HG03280 (cell line): ENCODE measurements at regions not wholly inside any gene's neighbourhood (a gene's known extent, or its start where the extent isn't known, plus 50 kb on each side); places are given as distances from the start of the nearest gene placed in this dataset.
"Not testable (repeated sequence)": the region's sequence is repeated elsewhere in the genome, so short reads cannot be mapped to it uniquely, and the experiment has no call there.

Experiments used
- ATAC-seq: cut with Tn5 transposase; IDR thresholded peaks from one replicate; pipeline ENCODE4 v1.9.1; 2021; ENCODE audit warnings: mild to moderate bottlenecking, moderate library complexity; ENCODE audit not compliant: unreplicated experiment

DNA sequence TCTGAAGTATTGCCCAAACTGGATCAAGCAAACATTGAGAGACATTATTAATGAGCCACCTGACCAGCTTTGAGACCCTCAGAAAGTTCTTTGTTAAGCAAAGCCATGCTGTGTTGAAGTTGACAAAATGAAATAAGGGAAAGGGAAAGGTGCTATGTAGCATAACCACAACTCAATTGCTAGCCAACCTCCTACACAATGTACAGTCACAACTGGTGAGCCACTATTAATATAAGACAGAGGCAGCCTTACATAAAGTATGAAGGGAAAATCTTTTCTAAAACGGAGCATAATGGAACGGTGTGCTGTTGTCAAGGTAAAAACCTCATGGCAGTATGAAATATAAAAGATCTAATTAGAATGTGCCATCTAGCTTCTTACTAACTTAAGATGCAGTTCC is 375.8 kb upstream of the ST8SIA4 start:
- ATAC-seq: no peak

DNA sequence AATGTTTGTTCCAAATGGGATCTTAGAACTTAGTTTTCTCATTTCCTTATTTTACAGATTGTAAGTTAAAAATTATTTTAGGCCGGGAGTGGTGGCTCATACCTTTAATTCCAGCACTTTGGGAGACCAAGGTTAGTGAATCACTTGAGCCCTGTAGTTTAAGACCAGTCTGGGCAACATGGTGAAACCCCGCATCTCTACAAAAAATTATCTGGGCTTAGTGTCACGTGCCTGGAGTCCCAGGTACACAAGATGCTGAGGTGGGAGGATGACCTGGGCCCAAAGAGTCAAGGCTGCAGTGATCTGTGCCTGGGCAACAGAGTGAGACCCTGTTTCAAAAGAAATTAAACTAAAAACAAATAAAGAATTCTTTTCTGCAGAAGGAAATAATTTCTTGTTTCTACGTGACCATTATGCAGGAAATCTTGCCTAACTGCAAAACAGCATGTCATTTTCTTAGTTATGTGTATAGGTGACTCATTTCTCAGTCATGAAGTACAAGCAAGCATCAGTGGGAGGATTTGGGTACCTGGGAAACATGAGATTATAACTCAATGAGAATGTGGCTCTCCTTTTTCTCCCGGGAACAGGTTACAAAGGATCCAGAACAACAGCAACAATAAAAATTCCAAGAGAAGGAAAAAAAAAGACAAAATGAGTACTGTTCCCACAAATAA is 375.1 kb upstream of the ST8SIA4 start:
- ATAC-seq: no peak

DNA sequence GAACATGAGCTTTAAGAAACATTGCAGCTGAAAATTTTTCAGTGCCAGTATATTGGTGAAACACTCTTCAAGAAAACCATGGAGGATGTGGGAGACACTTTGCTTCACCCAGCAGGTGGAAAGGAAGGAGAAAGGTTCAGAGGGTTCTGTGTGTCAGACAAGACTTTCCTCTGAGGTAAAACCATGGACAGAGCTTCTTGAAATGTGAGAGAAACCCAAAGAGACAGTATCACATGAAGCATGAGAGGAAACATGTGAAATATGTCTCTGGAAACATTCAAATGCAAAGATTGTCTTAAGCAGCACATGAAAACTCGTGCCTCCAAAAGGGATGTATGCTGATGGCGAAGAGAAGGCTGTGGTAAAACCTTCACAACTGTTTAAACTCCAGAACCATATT is 368.9 kb upstream of the ST8SIA4 start:
- ATAC-seq: no peak

DNA sequence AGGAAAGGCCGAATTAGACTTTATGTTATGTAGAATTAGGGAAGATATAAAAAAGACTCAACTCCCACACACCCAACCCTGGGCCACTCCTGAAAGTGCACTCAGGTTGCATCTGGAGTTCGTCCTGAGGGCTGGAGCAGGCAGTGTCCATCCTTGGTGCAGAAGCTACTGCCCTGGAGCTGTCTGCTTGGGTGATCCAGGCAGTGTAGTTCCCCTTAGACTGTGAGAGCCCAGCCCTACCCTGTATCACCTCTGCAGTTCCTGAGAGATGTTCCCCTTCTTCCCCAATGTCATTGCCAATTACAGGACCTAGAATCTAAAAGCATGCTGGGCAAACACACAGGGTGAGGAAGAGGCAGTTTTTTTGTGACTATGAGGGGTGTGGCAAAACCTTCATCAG is 368.3 kb upstream of the ST8SIA4 start:
- ATAC-seq: no peak

DNA sequence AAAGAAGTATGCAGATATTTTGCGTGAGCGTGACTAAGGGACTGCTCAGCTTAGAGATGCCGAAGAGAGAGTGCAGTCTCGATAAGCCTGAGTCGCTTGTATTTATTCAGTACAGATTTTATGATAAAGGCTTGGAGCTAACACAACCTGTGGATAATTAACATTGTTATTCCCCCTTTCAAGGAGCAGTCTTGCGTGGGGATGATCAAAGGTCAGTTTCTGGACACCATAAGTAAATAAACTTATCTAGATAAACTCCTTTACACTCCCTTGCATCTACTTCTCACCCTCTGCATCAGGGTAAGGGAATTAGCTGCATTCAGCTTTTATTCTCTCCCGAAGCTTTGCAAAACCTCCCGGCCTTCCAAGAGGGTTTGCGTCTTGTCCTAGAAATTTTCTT is 357.8 kb upstream of the ST8SIA4 start:
- no peak for ATAC-seq

DNA sequence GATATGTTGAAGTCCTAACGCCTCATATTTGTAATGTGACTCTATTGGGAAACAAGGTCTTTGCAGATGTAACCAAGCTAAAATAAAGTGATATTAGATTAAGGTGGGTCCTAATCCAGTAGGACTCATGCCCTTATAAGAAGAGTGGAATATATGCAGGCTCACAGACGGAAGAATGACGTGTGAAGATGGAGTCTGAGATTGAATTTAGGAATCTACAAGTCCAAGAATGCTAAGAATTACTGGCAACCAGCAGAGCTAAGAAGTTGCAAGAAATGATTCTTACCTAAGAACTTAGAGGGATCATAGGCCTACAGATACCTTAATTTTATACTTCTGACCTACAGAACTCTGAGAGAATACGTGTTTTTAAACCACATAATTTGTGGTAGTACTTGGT is 350.0 kb upstream of the ST8SIA4 start:
- no peak for ATAC-seq

DNA sequence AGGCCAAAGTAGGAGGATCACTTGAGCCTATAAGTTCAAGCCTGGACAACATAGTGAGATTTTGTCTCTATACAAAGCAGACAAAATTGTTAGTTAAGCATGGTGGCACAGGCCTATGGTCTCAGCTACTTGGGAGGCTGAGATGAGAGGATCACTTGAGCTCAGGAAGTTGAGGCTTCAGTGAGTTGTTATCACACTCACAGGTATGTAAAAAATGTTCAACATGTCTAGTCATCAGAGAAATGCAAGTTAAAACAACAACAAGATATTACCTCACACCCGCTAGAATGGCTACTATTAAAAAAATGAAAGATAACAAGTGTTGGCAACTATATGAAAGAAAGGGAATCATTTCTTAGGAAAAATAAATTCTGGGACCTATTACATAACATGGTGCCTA is 341.5 kb upstream of the ST8SIA4 start:
- no peak for ATAC-seq

DNA sequence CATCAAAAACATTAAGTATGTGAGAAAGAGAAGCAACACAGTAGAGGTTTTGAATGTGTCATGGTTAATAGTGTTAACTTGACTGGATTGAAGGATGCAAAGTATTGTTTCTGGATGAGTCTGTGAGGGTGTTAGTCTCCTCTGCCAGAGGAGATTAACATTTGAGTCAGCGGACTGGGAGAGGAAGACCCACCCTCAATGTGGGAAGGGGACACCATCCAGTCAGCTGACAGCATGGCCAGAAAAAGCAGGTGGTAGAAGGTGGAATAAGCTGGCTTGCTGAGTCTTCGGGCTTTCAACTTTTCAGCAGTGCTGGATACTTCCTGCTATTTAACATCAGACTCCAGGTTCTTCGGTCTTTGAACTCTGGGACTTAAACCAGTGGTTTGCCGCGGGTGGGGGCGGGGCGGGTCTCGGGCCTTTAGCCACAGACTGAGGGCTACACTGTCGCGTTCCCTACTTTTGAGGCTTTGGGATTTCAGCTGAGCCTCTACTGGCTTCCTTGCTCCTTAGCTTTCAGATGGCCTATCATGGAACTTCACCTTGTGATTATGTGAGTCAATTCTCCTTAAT is 309.9 kb upstream of the ST8SIA4 start:
- no peak for ATAC-seq

DNA sequence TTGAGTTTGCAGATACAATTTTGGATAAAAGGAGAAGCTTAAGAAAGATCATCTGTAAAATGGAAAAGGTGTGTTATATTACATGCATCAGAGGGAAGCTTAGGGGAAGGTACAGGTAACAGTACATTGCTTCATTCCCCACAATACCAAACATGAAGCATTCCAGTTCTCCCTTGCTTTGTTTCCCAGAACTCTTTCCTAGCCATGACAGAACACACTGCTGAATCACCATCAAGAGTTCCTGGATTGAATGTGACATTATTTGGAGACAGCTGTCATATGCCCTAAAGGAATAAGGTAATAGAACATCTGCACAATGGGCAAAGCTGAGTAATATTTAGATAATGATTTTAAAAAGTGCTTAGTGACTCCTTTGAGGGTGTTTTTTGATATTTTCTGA is 303.5 kb upstream of the ST8SIA4 start:
- ATAC-seq: no peak

DNA sequence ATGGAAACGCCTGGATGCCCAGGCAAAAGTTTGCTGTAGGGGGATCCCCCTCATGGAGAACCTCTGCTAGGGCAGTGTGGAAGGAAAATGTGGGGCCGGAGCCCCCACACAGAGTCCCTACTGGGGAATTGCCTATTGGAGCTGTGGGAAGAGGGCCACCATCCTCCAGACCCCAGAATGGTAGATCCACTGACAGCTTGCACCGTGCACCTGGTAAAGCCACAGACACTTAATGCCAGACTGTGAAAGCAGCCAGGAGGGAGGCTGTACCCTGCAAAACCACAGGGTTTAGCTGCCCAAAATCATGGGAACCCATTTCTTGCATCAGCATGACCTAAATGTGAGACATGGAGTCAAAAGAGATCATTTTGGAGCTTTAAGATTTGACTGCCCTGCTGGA is 302.0 kb upstream of the ST8SIA4 start:
- ATAC-seq: not testable (repeated sequence)

DNA sequence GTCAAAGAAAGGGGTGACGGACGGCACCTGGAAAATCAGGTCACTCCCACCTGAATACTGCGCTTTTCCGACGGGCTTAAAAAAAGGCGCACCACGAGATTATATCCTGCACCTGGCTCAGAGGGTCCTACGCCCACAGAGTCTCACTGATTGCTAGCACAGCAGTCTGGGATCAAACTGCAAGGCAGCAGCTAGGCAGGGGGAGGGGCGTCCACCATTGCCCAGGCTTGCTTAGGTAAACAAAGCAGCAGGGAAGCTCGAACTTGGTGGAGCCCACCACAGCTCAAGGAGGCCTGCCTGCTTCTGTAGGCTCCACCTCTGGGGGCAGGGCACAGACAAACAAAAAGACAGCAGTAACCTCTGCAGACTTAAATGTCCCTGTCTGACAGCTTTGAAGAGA is 277.3 kb upstream of the ST8SIA4 start:
- ATAC-seq: not testable (repeated sequence)

DNA sequence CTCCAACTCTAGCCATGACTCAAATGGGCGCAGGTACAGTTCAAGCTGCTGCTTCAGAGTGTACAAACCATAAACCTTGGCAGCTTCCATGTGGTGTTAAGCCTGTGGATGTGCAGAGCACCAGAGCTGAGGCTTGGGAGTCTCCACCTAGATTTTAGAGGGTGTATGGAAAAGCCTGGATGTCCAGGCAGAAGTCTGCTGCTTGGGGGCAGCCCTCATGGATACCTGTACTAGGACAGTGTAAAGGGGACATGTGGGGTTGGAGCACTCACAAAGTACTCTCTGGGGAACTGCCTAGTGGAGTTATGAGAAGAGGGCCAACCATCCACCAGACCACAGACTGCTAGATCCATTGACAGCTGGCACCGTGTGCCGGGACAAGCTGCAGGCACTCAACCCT is 273.5 kb upstream of the ST8SIA4 start:
- no peak for ATAC-seq

DNA sequence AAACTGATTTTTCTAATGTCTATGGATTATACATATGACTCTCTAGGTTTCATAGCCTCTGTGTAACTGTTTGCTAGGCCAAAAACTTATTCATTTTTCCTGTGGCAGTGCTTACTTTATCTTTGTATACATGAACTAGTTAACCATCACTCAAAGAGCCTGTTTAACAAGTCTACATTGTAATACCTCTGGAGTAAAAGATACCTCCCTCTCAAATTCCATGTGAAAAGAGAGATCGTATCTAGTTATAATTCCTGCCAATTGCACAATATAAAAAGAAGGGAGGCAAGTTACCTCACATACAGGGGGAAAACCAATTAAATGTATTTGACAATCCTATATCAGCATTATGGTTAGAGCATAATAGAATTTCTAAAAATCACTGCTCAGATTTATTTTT is 271.9 kb upstream of the ST8SIA4 start:
- no peak for ATAC-seq

DNA sequence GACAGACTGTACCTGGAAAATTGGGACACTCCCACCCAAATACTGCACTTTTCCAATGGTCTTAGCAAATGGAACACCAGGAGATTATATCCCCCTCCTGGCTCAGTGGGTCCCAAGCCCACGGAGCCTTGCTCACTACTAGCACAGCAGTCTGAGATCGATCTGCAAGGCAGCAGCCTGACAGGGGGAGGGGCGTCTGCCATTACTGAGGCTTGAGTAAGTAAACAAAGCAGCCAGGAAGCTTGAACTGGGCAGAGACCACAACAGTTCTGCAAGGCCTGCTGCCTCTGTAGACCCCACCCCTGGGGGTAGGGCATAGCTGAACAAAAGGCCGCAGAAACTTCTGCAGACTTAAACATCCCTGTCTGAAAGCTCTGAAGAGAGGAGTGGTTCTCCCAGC is 260.0 kb upstream of the ST8SIA4 start:
- no peak for ATAC-seq

DNA sequence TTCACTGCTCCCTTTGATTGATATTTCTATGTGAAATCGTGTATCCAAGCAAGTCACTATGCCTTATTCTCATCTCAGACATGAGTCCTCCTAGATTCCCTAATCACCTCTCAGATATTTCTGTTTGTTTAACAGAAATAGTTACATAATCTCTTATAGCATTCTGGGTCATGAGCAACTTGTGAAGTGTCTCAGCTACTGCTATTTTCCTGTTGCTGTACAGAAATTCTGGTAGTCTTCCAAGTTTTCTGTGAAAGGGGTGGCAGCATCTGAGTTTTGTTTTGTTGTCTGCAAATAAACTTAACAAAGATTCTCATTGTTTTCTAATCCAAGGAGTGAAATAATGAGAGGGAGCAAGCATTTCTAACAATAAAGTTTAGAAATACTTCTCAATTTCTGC is 256.9 kb upstream of the ST8SIA4 start:
- ATAC-seq: no peak

DNA sequence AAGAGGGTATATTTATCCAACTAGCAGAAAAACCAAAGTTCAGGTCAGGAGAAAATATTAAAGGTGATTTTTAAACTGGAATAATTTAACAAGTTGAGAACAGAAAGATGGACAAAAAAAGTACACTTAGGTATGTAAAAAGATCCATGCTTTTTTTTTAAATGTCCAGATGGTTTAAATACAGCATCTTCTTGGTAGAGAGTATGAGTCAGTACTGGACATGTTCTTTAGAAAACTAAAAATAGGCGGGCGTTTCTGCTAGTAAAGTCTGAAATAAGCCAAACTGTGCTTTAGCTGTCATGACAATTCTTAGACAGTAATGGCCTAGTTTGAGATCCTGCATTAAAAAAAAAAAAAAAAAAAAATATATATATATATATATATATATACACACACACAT is 255.9 kb upstream of the ST8SIA4 start:
- ATAC-seq: no peak

DNA sequence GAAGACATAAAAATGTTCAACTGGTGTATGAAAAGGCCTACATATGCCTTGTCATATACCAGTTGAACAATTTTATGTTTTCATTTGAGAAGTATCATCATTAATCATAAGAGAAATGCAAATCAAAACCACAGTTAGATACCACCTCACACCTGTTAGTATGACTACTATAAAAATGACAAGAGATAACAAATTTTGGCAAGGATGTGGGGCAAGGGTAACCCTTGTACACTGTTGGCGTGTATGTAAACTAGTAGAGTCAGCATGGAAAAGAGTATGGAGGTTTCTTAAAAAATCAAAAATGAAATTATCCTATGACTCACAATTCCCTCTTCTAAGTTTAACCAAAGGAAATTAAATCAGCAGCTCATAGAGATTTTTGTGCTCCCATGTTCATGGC is 250.4 kb upstream of the ST8SIA4 start:
- no peak for ATAC-seq

DNA sequence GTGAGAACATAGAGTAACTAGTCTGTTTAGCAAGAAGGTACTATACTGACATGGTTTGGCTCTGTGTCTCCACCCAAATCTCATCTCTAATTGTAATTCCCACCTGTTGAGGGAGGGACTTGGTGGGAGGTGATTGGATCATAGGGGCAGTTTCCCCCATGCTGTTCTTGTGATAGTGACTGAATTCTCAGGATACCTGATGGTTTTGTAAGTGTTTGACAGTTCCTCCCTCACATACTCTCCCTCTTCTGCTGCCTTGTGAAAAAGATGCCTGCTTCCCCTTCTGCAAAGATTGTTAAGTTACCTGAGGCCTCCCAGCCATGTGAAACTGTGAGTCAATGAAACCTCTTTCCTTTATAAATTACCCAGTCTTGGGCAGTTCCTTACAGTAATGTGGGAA is 240.4 kb upstream of the ST8SIA4 start:
- ATAC-seq: no peak

DNA sequence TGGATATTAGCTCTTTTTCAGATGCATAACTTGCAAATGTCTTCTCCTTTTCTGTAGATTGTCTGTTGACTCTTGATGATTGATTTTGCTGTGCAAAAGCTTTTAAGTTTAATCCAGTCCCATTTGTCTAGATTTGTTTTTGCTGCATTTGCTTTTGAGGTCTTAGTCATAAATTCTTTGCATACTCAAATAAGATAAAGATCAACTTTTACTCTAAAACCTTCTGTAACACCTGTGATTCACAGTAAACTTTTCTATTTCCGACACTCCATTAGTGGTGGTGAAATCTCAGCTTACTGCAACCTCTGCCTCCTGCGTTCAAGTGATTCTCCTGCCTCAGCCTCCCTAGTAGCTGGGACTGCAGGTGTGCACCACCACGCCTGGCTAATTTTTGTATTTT is 239.0 kb upstream of the ST8SIA4 start:
- no peak for ATAC-seq

DNA sequence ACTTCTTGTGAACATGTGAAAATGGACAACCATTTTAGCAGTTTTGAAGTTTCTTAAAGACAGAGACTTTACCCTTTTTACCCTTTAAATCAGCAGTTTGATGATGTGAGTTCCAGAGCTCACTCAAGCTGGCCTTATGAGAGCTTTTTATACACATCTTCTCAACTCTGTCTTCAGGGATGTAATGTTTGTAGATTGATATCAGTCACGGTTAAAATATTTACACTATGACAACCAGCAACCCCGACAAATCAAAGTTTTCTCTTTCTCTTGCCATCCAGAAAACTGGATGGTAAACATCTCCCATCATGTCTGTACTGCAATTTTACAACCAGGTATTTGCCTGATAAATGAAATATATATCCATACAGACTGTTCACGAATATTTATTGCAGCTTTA is 233.4 kb upstream of the ST8SIA4 start:
- ATAC-seq: no peak

DNA sequence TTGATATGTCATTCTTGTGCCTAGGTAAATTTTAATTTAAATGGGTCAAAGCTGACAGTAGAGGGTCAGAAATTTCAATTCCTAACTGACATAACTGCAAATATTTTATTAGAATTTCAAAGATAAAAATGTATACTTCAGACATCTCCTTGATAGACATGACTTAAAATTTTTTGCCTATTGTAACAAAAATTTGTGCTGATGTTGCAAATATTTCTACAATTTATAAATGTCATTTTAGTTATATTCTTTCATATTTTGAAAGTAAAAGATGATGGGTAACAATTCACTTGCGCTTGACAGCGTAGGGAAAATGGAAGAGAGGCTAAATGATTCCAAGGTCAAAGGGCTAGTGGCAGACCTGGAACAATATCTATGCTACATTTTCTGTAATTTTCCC is 220.3 kb upstream of the ST8SIA4 start:
- no peak for ATAC-seq

DNA sequence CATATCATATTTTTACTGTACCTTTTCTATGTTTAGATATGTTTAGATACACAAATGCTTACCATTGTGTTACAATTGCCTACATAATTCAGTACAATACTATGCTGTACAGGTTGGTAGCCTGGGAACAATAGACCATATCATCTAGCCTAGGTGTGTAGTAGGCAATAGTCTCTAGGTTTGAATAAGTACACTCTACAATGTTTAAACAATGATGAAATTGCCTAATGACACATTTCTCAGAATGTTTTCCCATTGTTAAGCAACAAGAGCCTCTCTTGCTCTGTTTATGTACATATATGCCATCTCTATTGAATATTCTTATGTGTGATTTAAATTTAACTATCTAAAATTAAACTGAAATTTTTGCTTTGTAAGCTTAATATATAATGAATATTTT is 209.6 kb upstream of the ST8SIA4 start:
- ATAC-seq: no peak

DNA sequence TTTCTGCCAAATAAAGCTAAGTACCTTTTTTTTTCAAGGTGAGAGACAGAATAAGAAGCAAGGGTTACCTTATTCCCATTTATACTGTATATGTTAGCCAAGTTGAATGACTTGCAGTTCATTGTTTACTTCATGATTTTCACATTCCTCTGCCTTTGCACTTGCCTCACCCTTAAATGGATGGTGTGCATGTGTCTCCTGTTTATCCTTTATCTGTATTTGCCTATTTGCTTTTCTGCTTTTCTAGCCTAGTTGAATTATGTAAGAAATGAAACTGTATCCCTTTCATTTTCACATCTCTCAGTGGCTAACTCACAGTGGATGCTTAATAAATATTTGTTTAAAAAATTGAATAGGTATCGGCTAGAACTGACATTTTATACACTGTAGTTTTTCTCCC is 200.8 kb upstream of the ST8SIA4 start:
- no peak for ATAC-seq
